ENCODE measurements at regions not wholly inside any gene's neighbourhood (a gene's known extent, or its start where the extent isn't known, plus 50 kb on each side); places are given as distances from the start of the nearest gene placed in this dataset.

- Histone ChIP-seq H3K4me2 (ENCODE audit: low read length) (no peak overlapping the region), H3F3A (ENCODE audit: insufficient read depth, low read length, poor library complexity, severe bottlenecking) (no peaks in the 10 kb centered on the region), H4K20me1 (ENCODE audit: insufficient read depth) (no peaks in the 10 kb centered on the region), H3K36me3 (ENCODE audit: insufficient read depth, low read length) (no peaks in the 10 kb centered on the region), H3K9me2 (ENCODE audit: insufficient read depth, low read length) (no peaks in the 10 kb centered on the region), H3K4me3 (ENCODE audit: low read length) (no peak overlapping the region), H3K9ac (ENCODE audit: low read length) (no peak overlapping the region), H3K79me2 (replicated peaks; ENCODE audit: insufficient read depth, low read length) (no peaks in the 10 kb centered on the region), H2AFZ (ENCODE audit: low read depth, low read length) (no peak overlapping the region), H3K27me3 (ENCODE audit: insufficient read depth, low read depth, low read length) (no peaks in the 10 kb centered on the region), H3K9me3 (ENCODE audit: low read length) (no peaks in the 10 kb centered on the region), H3K27ac (ENCODE audit: low read length) (no peak overlapping the region)
- TF ChIP-seq MXI1 (conservative IDR thresholded peaks at IDR 0.05; ENCODE audit: poor library complexity, severe bottlenecking) (no peak), POLR2AphosphoS5 (IDR thresholded peaks at IDR 0.05) (no peak), REST (IDR thresholded peaks at IDR 0.05; ENCODE audit: borderline replicate concordance) (no peak)
These were observed 162.2 kb upstream of the HNMT start for GRCh38 chr2:137802038-137802437.

DNA sequence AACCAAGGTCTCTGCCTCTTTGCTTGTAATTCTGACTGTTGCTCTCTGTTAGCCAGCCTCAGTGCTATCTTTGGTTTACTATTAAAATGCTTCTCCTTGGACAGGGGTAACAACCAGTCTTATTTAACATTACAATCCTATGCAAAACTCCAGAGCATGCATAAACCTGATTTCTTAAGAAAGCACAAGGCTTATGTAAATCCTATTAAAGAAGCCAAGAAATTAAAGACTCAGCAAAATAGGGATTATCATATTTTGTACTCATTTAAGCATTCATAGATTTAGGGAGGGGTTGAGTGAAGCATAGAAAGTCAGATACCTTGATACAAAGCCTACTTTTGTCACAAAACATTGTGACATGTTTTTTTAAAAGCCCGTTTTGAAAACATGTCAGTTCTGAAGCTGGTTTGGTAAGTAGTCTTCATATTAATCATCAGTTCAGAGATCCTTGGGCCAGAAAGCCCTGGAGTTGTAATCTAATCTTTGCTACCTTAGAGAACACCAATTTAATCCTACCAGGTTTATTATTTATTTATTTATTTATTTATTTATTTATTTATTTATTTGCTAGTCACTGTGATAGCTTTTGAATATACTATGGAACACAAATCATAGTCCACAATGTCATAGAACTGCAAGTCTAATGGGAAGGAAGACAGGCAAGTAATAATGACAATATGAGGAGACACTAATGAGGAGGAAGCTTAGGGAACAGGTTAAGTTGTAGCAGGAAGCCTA, 158.0 kb upstream of the HNMT start:
- Histone ChIP-seq H3K9ac (ENCODE audit: low read length) (no peak overlapping the region), H3K9me2 (ENCODE audit: insufficient read depth, low read length) (no peaks in the 10 kb centered on the region), H3F3A (ENCODE audit: insufficient read depth, low read length, poor library complexity, severe bottlenecking) (no peaks in the 10 kb centered on the region), H3K27me3 (ENCODE audit: insufficient read depth, low read depth, low read length) (no peaks in the 10 kb centered on the region), H3K9me3 (ENCODE audit: low read length) (no peaks in the 10 kb centered on the region), H4K20me1 (ENCODE audit: insufficient read depth) (no peaks in the 10 kb centered on the region), H2AFZ (ENCODE audit: low read depth, low read length) (no peak overlapping the region), H3K36me3 (ENCODE audit: insufficient read depth, low read length) (no peaks in the 10 kb centered on the region), H3K79me2 (replicated peaks; ENCODE audit: insufficient read depth, low read length) (no peaks in the 10 kb centered on the region), H3K4me2 (ENCODE audit: low read length) (no peak overlapping the region), H3K4me3 (ENCODE audit: low read length) (no peak overlapping the region), H3K27ac (ENCODE audit: low read length) (no peak overlapping the region)
- no peak for TF ChIP-seq EP300 (conservative IDR thresholded peaks at IDR 0.05; ENCODE audit: poor library complexity, severe bottlenecking)
- TF ChIP-seq MXI1 (conservative IDR thresholded peaks at IDR 0.05; ENCODE audit: poor library complexity, severe bottlenecking): no peak

GRCh38 chr2:137809252-137809651, 155.0 kb upstream of the HNMT start:
- H3K9me3 ChIP-seq (ENCODE audit: low read length): no peaks in the 10 kb centered on the region
- H3F3A ChIP-seq (ENCODE audit: insufficient read depth, low read length, poor library complexity, severe bottlenecking): no peaks in the 10 kb centered on the region
- H3K36me3 ChIP-seq (ENCODE audit: insufficient read depth, low read length): no peaks in the 10 kb centered on the region
- H3K4me2 ChIP-seq (ENCODE audit: low read length): no peak overlapping the region
- no peaks in the 10 kb centered on the region for H3K79me2 ChIP-seq (replicated peaks; ENCODE audit: insufficient read depth, low read length)
- H2AFZ ChIP-seq (ENCODE audit: low read depth, low read length): no peak overlapping the region
- no peaks in the 10 kb centered on the region for H3K9me2 ChIP-seq (ENCODE audit: insufficient read depth, low read length)
- no peak overlapping the region for H3K4me3 ChIP-seq (ENCODE audit: low read length)
- H3K27me3 ChIP-seq (ENCODE audit: insufficient read depth, low read depth, low read length): no peaks in the 10 kb centered on the region
- H3K9ac ChIP-seq (ENCODE audit: low read length): no peak overlapping the region
- H4K20me1 ChIP-seq (ENCODE audit: insufficient read depth): no peaks in the 10 kb centered on the region
- no peak overlapping the region for H3K27ac ChIP-seq (ENCODE audit: low read length)
- TF ChIP-seq REST (IDR thresholded peaks at IDR 0.05; ENCODE audit: borderline replicate concordance) (no peak), POLR2AphosphoS5 (IDR thresholded peaks at IDR 0.05) (no peak), SMC3 (conservative IDR thresholded peaks at IDR 0.05; ENCODE audit: poor library complexity) (no peak), MXI1 (conservative IDR thresholded peaks at IDR 0.05; ENCODE audit: poor library complexity, severe bottlenecking) (no peak), CTCF (IDR thresholded peaks at IDR 0.05; ENCODE audit: poor library complexity, severe bottlenecking) (no peak), EP300 (conservative IDR thresholded peaks at IDR 0.05; ENCODE audit: poor library complexity, severe bottlenecking) (no peak), TAF1 (IDR thresholded peaks at IDR 0.05; ENCODE audit: low read depth) (no peak), EZH2 (IDR thresholded peaks at IDR 0.05; ENCODE audit: borderline replicate concordance, insufficient read depth, low read length, poor library complexity, severe bottlenecking) (no peak)
